ENCODE measurements at regions not wholly inside any gene's neighbourhood (a gene's known extent, or its start where the extent isn't known, plus 50 kb on each side); places are given as distances from the start of the nearest gene placed in this dataset.

- TF ChIP-seq, protein P1, sequence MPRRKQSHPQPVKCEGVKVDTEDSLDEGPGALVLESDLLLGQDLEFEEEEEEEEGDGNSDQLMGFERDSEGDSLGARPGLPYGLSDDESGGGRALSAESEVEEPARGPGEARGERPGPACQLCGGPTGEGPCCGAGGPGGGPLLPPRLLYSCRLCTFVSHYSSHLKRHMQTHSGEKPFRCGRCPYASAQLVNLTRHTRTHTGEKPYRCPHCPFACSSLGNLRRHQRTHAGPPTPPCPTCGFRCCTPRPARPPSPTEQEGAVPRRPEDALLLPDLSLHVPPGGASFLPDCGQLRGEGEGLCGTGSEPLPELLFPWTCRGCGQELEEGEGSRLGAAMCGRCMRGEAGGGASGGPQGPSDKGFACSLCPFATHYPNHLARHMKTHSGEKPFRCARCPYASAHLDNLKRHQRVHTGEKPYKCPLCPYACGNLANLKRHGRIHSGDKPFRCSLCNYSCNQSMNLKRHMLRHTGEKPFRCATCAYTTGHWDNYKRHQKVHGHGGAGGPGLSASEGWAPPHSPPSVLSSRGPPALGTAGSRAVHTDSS (tag by site-specific recombination; IDR thresholded peaks at IDR 0.05): no peak
- no peak for TF ChIP-seq ZBTB1 (tag by site-specific recombination; IDR thresholded peaks at IDR 0.05)
- no peak for TF ChIP-seq FEZF1 (tag by site-specific recombination; IDR thresholded peaks at IDR 0.05)
- TF ChIP-seq, protein P2, sequence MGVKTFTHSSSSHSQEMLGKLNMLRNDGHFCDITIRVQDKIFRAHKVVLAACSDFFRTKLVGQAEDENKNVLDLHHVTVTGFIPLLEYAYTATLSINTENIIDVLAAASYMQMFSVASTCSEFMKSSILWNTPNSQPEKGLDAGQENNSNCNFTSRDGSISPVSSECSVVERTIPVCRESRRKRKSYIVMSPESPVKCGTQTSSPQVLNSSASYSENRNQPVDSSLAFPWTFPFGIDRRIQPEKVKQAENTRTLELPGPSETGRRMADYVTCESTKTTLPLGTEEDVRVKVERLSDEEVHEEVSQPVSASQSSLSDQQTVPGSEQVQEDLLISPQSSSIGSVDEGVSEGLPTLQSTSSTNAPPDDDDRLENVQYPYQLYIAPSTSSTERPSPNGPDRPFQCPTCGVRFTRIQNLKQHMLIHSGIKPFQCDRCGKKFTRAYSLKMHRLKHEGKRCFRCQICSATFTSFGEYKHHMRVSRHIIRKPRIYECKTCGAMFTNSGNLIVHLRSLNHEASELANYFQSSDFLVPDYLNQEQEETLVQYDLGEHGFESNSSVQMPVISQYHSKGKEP (tag by site-specific recombination; IDR thresholded peaks at IDR 0.05): no peak
These were observed 335.4 kb downstream of the SLC4A3 start for GRCh38 chr2:219962801-219963200.
